SK-N-SH treated with all-trans-retinoic acid at 6 μM for 48 hours (cell line): ENCODE measurements at regions not wholly inside any gene's neighbourhood (a gene's known extent, or its start where the extent isn't known, plus 50 kb on each side); places are given as distances from the start of the nearest gene placed in this dataset.
"Not testable (repeated sequence)": the region's sequence is repeated elsewhere in the genome, so short reads cannot be mapped to it uniquely, and the experiment has no call there.

Source experiments
- ARNTL ChIP-seq: fragments of 450-650 bp; formaldehyde crosslinking; IDR thresholded peaks from 2 replicates; pipeline ENCODE4 v1.5.0; 2020; ENCODE audit warnings: low read depth, mild to moderate bottlenecking, moderate library complexity, borderline replicate concordance
- ESRRG ChIP-seq: fragments of 250-450 bp; sonication (Bioruptor Pico); IDR thresholded peaks from 2 replicates; pipeline ENCODE4 v1.6.1; 2021; ENCODE audit warnings: mild to moderate bottlenecking
- GLIS3 ChIP-seq: fragments of 250-450 bp; sonication (Bioruptor Pico); IDR thresholded peaks from 2 replicates; pipeline ENCODE4 v1.5.0; 2020; ENCODE audit warnings: mild to moderate bottlenecking, moderate library complexity
- ISL1 ChIP-seq: fragments of 250-450 bp; sonication (Bioruptor Pico); IDR thresholded peaks from 2 replicates; pipeline ENCODE4 v2.1.2; 2022; ENCODE audit warnings: mild to moderate bottlenecking, moderate library complexity
- RARB ChIP-seq: fragments of 250-450 bp; sonication (Bioruptor Pico); IDR thresholded peaks from 2 replicates; pipeline ENCODE4 v1.8.0; 2021; ENCODE audit warnings: mild to moderate bottlenecking, moderate library complexity
- TSHZ2 ChIP-seq: fragments of 250-450 bp; sonication (Bioruptor Pico); IDR thresholded peaks from 2 replicates; pipeline ENCODE4 v1.5.0; 2020; ENCODE audit warnings: mild to moderate bottlenecking, moderate library complexity
- ZFP3 ChIP-seq: fragments of 250-450 bp; sonication (Bioruptor Pico); IDR thresholded peaks from 2 replicates; pipeline ENCODE4 v1.5.0; 2020; ENCODE audit warnings: mild to moderate bottlenecking, moderate library complexity
- ZFP30 ChIP-seq: fragments of 450-650 bp; formaldehyde crosslinking; IDR thresholded peaks from 2 replicates; pipeline ENCODE4 v1.5.0; 2022; ENCODE audit warnings: mild to moderate bottlenecking, moderate library complexity
- ZNF565 ChIP-seq: fragments of 450-650 bp; formaldehyde crosslinking; conservative IDR thresholded peaks from 2 replicates; pipeline ENCODE4 v1.5.0; 2020; ENCODE audit warnings: low read depth, mild to moderate bottlenecking, moderate library complexity
- ZNF70 ChIP-seq: fragments of 450-650 bp; formaldehyde crosslinking; IDR thresholded peaks from 2 replicates; pipeline ENCODE4 v1.5.0; 2020; ENCODE audit warnings: mild to moderate bottlenecking, moderate library complexity
- TF ChIP-seq, protein P1 (sequence below): fragments of 250-450 bp; sonication (Bioruptor Pico); IDR thresholded peaks from 2 replicates; pipeline ENCODE4 v1.8.0; 2020; ENCODE audit warnings: mild to moderate bottlenecking, moderate library complexity, borderline replicate concordance

- not testable (repeated sequence) for TF ChIP-seq GLIS3 (CRISPR knock-in tag); RARB (CRISPR knock-in tag); ESRRG; ZFP30 (CRISPR knock-in tag); TSHZ2 (CRISPR knock-in tag); ZNF565 (CRISPR knock-in tag); ZNF70; ISL1 (CRISPR knock-in tag); ZFP3 (CRISPR knock-in tag); ARNTL
- TF ChIP-seq, protein P1, sequence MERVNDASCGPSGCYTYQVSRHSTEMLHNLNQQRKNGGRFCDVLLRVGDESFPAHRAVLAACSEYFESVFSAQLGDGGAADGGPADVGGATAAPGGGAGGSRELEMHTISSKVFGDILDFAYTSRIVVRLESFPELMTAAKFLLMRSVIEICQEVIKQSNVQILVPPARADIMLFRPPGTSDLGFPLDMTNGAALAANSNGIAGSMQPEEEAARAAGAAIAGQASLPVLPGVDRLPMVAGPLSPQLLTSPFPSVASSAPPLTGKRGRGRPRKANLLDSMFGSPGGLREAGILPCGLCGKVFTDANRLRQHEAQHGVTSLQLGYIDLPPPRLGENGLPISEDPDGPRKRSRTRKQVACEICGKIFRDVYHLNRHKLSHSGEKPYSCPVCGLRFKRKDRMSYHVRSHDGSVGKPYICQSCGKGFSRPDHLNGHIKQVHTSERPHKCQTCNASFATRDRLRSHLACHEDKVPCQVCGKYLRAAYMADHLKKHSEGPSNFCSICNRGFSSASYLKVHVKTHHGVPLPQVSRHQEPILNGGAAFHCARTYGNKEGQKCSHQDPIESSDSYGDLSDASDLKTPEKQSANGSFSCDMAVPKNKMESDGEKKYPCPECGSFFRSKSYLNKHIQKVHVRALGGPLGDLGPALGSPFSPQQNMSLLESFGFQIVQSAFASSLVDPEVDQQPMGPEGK (CRISPR knock-in tag), result not testable (repeated sequence)
These were observed 225.5 kb downstream of the CWH43 start for GRCh38 chr4:49211396-49212194.
